LNCaP clone FGC (cell line): ENCODE measurements at regions not wholly inside any gene's neighbourhood (a gene's known extent, or its start where the extent isn't known, plus 50 kb on each side); places are given as distances from the start of the nearest gene placed in this dataset.

ENCODE experiments used
- DNase-seq: peaks from one replicate; pipeline ENCODE4 v3.0.0-alpha.2; 2011; ENCODE audit warnings: low read depth
- H3K4me3 ChIP-seq: 2 replicates; pipeline ENCODE4 v1.5.1; 2011; ENCODE audit warnings: mild to moderate bottlenecking, low read depth, low read length, control low read depth
- TF ChIP-seq, protein P1 (sequence below): IDR thresholded peaks from 2 replicates; pipeline ENCODE4 v1.5.1; 2012; ENCODE audit warnings: mild to moderate bottlenecking; ENCODE audit not compliant: control insufficient read depth, insufficient read depth; ENCODE audit errors: extremely low read depth

DNA sequence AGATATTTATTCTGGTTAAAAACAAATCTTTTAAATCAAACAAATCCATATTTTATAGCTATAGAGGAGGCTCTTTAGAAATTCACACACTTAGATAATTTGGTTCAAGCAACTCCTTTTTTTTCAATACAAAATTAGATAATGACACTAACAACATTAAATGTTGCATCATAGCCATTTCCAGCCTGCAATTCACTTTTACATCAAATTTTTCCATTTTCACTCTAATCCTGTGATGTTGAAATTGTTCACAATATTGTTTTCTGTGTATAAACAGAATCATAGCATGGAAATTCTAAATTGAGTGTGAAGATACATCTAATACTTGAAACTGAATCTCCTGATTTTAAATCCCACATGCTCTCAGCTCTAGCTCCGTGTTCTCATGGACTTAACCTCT lies 482.6 kb downstream of the INHBA start:
- TF ChIP-seq, protein P1, sequence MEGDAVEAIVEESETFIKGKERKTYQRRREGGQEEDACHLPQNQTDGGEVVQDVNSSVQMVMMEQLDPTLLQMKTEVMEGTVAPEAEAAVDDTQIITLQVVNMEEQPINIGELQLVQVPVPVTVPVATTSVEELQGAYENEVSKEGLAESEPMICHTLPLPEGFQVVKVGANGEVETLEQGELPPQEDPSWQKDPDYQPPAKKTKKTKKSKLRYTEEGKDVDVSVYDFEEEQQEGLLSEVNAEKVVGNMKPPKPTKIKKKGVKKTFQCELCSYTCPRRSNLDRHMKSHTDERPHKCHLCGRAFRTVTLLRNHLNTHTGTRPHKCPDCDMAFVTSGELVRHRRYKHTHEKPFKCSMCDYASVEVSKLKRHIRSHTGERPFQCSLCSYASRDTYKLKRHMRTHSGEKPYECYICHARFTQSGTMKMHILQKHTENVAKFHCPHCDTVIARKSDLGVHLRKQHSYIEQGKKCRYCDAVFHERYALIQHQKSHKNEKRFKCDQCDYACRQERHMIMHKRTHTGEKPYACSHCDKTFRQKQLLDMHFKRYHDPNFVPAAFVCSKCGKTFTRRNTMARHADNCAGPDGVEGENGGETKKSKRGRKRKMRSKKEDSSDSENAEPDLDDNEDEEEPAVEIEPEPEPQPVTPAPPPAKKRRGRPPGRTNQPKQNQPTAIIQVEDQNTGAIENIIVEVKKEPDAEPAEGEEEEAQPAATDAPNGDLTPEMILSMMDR: no peak

DNA sequence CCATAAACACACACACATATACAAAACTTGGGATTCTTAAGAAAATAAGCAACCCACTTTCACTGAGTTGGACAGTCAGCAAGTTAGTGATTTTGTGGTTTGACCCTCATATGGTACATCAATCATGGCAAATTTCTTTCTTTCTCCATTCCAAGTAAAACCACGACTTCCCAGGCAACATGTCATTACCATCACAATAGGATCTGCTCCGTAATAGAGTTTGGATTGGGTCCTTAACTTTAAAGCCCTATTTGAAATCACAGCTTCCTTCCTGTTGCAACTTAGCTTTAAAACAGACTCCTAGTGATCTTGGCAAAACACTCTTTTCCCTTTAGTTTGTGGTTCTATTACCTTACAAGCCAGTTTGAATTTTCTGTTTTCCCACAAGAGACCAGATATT lies 483.6 kb downstream of the INHBA start:
- TF ChIP-seq, protein P1: no peak
- no peak overlapping the region for H3K4me3 ChIP-seq
- no peak for DNase-seq

More for the DNA sequence above, 482.6 kb downstream of the INHBA start:
- no peak overlapping the region for H3K4me3 ChIP-seq
- DNase-seq: no peak

DNA sequence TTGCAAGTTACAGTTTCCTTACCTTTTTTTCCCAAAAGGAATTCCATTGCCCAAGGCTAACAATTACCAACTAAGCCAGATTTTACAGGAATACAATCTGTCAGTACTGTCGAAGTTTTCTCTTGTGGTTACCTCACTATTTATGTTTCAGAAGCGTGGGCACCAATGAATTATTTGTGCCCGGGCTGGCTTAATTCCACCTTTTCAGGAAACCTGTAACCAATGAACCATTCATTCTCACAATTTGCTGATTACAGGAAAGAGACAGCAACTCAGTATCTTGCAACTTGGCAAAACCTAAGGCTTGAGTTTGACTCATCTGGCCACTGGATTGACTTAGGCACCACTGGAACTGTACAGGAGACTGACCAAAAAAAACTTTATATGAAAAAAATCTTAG lies 485.6 kb downstream of the INHBA start:
- TF ChIP-seq, protein P1: no peak
- no peak for DNase-seq
- no peak overlapping the region for H3K4me3 ChIP-seq

DNA sequence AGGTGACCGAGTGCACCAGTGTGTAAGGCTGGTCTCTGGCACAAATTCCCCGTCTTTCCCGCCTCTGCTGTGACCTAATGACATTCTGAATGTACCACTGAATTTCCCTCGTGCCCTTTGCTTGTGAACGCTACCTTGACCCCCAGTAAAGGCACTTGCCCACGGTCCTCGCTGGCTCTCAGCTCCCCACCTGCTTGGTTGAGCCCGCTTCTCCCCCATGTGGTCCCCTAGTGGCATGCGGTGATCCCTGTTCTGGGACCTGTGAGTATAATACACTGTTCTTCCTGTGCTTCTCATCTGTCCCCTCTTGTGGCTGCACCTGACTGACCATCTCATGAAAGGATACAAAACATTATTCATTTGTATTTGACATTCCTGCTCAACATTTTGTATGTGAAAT lies 495.7 kb downstream of the INHBA start:
- TF ChIP-seq, protein P1: no peak
- DNase-seq: no peak
- no peak overlapping the region for H3K4me3 ChIP-seq

DNA sequence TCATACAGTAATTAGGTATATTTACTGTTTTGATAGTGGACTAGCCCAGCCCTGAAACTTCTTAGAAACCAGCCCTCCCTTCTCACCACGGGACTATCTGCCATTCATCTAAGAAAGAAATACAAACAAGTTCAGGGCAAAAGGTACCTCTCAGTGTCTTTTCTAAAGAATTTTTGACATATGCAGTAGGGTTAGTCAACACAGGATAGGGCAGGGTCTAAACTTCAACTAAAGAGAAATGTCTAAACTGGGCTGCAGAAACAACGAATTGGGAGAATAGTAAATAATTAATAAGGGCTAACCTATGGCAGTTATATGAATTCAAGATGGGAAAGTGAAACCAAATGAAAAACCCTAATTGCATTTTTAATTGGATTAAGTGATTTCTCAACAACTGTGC lies 496.6 kb downstream of the INHBA start:
- DNase-seq: no peak
- no peak overlapping the region for H3K4me3 ChIP-seq
- TF ChIP-seq, protein P1: no peak

DNA sequence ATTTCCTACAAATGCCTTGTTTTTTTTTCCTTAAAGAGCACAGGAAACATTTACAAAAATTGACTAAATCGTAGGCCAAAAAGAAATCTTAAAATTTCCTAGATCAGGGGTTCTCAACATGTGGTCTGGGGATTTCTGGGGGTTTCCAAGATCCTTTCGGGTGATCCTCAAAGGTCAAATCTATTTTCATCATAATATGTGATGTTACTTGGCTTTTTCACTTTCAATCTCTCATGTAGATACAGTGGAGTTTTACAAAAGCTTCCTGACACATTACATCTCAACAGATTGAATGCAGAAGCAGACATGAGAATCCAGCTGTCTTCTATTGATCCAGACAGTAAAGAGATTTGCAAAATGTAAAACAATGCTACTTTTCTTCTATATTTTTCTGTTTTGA lies 497.3 kb downstream of the INHBA start:
- TF ChIP-seq, protein P1: no peak
- DNase-seq: no peak
- H3K4me3 ChIP-seq: no peak overlapping the region

DNA sequence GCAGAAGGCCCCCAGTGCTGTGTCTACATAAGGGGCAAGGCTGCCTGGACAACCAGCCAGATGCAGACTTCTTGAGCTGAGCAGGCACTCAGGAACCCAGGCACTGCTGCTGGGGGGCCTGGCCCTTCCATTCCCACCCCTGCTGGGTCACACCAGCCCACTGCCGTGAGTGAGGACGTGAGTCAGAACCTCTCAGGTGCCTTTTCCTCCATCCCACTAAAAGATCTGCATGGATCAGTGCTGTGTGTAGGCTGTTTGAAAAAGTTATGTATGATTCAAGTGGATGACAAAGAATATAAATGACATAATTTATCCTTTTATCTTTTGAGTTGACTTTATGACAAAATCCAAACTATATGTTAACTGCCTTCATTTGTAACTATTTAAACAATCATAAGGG lies 499.3 kb downstream of the INHBA start:
- TF ChIP-seq, protein P1: no peak
- DNase-seq: no peak

More for the DNA sequence above, 499.3 kb downstream of the INHBA start:
- no peak overlapping the region for H3K4me3 ChIP-seq
